ENCODE measurements at regions not wholly inside any gene's neighbourhood (a gene's known extent, or its start where the extent isn't known, plus 50 kb on each side); places are given as distances from the start of the nearest gene placed in this dataset.
"Not testable (repeated sequence)": the region's sequence is repeated elsewhere in the genome, so short reads cannot be mapped to it uniquely, and the experiment has no call there.

DNA sequence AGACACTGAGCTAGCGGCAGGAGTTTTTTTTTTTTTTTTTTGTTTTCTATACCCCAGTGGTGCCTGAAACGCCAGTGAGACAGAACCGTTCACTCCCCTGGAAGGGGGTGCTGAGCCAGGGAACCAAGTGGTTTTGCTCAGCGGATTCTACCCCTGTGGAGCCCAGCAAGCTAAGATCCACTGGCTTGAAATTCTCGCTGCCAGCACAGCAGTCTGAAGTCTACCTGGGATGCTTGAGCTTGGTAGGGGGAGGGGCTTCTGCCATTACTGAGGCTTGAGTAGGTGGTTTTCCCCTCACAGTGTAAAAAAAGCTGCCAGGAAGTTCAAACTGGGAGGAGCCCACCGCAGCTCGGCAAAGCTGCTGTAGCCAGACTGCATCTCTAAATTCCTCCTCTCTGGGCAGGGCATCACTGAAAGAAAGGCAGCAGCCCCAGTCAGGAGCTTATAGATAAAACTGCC lies 173.0 kb downstream of the DMAC1 start:
- DNase-seq: not testable (repeated sequence)

DNA sequence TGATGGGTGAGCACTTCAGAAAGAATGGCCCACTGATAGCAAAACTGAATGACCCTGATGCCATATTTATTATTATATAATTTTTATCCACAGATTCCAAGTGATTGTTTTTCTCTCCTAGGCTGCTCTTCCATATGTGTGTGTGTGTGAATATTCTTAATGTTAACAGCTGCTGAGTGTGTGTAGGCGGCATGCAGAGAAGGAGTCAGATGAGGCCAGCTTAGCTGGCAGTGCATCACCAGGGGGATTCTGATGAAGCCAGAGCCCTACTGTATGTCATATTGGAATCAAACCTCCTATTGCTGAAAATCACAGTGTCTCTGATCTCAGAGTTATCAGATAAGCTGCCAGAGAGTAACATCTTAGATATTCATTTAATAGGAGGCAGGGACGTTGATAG lies 177.1 kb downstream of the DMAC1 start:
- DNase-seq: peak in 1 of 56 donors; percentile 0

DNA sequence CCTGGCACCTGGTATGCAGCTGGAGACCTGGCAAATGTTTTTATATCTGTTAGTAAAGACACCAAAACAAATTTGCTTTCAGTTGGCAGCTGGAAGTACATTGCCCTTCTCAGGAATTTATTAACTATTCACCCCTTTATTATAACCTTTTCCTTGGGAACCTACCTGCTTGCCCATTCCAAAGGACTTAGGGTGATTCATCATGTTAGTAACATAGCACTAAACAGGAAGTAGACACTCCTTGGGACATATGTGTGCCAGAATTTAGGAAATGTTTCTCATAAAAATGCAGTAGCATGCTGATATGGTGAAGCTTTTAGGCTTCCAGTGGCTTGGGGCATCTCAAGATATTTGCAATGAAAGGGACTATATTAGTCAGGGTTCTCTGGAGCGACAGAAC lies 184.2 kb downstream of the DMAC1 start:
- no peak for DNase-seq

DNA sequence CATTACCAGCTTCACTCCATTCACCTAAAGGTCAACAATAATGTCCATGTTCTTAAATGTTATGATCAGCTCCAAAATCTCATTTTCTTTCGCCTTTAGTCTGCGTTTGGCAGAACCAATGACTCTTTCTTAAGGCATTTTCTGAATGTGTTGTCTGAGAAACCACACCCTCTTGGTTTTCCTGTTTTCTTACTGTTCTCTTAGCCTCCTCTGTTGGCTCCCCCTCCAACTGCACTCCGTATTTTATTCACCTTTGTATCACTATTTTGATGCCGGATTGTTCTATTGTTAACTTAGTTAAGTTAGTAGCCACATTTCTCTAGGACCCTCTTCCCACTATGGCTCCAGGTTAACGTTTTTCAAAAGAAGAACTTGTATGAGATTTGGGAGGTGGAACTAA lies 185.6 kb downstream of the DMAC1 start:
- DNase-seq: no peak

DNA sequence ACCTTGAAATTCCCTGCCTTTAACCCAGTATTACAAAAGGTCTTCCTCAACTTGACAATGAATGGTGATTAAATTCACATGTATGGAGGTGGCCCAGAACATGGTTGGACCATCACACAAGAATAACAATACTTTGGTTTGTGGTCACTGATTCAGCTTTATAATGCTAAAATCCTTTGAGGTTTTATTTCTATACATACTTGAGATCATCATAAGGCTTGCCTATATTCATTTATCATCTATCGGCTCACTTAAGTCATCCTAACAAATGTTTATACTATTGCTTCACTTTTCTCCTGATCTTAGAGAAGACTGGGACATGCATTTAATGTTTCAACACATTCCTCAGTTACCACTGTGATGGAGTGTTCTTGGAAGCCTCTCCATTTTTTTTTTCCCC lies 191.3 kb downstream of the DMAC1 start:
- no peak for DNase-seq

DNA sequence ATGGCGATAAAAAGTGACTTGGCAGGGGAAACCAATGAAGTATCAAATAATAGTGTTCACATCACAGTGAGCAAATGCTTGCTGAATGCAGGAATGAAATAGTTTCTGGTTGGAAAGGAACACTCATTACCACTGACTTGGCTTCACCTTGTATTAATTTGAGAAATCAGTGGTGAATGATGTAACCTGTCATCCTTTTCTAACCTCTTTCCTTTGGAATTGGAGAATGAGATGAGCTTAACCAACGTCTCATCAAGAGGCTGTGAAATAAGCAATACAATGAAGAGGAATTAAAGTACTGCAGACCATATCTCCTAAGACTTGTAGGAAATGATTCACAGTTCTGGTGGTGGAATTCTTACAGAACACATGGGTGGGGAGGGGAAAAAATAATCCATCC lies 192.2 kb downstream of the DMAC1 start:
- DNase-seq: no peak

DNA sequence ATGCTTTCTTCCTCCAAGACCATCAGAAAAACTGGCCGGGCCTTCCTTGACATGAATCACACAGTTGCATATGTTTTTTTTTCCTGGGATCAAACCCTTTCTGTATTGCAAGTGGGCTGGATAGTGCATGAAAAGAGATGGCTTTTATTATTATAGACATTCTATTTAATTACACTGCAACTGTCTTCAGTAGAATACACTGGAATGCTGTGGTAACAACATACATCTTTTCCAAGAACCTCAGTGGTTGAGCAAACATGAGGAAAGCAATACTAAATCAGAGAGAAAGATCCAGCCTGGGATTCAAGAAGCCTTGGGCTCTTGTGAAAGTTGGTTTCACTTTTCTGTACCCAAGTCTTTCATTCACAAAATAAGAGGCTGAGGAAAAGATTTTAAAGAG lies 193.0 kb downstream of the DMAC1 start:
- DNase-seq: no peak

DNA sequence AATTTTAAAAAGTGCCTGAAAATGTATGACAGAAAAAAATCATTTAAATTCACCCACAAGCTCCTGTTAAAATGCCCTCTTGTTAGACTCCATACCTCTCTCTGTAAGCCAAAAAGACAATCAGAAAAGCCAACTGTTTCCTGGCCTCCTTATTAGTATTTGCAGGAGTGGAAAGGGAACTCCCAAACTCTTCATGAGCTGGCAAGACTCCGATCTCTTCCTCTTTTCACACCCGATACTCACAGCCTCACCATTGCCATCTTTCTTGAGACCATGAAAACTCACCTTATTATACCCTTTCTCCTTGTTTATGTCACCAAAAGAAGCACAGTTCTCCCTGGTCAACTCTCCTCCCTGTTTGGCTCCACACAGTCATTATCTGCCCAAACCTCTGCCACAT lies 197.8 kb downstream of the DMAC1 start:
- DNase-seq: no peak

DNA sequence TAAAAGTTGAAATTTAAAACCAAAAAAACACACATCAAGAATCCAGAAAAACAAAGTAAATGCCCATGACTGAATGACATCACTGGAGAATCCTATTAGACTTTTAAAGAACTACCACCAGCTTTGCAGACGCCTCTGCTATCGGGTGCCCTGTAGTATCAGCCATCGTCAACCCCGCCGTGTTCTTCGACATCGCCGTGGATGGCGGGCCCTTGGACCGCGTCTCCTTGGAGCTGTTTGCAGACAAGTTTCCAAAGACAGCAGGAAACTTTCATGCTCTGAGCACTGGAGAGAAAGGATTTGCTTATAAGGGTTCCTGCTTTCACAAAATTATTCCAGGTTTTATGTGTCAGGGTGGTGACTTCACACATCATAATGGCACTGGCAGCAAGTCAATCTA lies 201.9 kb downstream of the DMAC1 start:
- no peak for DNase-seq

DNA sequence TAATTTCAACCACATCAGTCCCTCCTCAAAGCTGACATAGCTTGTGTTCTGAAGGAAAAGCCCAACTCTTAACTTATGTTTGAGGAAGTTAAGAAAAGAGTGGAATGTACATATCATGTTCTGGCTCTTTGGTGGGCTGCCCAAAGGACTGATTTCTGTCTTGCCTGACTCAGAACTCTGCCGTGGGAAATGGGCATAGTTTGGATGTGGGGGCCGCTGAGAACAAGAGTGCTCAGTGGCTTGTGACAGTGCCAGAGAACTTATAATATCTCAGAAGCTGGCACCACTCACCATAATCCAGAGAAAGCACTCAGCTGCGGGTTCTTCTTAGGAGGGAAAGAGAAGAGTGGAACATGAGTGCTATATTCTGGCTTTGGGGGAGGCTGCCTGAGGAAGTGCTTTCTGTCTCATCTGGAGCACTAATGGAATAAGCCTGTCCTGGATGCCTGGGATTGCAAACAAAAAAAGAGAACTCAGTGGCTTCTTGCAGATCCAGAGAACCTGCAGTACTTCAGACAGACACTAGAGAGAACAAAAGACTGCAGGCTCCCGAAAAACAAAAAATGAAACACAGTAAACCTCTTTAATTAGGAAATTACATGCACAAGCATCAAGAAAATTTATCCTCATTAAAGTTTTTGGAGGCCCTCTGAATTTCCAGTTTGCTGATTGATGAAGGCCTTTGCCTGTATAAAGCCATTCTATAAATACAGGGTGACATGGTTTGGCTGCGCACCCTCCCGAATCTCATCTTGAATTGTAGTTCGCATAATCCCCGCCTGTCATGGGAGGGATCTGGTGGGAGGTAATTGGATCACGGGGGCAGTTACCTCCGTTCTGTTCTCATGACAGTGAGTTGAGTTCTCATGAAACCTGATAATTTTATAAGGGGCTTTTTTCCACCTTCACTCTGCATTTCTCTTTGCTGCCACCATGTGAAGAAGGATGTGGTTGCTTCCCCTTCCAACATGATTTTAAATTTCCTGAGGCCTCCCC lies 207.0 kb downstream of the DMAC1 start:
- DNase-seq: no peak

DNA sequence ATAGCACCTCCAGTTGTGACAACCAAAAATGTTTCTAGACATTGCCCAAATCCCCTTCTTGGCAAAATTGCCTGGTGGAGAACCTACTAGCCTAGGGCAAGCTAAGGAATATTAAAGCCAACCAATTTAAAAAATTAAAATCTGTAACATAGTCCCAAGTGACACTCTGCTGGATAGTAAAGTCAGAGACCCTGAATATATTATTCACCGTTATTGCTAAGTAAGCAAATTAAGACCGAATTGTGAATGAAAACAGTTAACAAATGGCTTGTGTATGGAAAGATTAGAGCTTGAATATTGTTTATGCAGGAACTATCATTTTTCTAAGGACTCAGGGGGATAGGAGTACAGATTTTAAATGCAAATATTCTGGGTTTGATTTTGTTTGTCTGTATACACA lies 208.1 kb downstream of the DMAC1 start:
- DNase-seq: no peak

DNA sequence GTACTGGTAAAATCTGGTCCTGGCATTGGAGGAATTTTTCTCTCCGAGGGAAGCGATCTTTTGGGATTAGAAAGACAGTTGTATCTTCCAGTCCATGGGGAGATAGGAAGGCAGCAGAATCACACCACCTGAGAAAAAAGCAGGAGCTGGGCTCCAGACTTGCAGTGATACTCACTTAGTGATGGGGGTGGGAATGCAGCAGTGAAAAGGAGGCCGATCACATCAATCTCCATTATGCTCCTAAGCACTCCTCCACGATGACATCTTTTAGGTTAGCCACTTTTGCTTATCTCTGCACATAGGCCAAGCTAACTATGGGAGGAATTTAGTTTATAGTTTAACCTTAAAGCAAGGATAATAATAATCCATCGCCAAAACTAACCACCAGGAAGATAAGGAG lies 219.0 kb downstream of the DMAC1 start:
- DNase-seq: no peak

DNA sequence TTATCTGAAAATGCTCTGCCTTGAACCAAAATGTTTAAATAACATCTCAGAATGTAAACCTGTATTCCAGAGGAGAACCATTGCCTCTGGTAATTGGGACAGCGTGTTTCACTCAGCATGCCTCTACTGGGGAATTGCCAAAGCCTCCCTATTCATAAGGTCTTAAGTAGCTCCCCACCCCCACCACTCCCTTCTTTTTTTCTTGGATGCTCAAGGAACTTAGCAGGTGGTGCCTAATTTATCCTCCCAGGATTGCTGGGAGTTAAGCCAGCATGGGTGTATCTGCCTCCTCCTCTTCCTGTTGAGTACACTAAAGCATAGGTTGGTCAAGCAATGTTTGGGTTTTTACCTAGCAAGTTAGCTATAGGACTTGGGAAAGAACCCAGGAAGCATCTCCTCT lies 220.2 kb downstream of the DMAC1 start:
- no peak for DNase-seq

DNA sequence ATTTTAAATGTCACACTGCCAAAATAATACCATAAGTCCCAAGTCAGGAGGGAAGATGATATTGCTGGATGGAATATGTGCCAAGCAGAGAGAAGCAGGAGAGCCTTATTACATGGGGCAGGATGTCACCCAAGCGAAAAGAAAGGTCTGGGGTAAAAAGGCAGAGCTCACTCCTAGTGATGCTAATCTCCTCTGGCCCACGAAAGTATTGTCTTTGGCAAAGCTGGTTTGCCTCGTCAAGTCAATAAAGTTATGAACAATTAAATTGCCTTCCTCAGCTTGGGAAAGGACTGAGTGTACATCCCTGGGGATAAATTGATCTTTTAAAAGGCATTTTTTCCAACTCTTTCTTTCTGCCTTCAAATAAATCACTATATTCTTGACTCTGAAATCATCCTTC lies 220.6 kb downstream of the DMAC1 start:
- no peak for DNase-seq

DNA sequence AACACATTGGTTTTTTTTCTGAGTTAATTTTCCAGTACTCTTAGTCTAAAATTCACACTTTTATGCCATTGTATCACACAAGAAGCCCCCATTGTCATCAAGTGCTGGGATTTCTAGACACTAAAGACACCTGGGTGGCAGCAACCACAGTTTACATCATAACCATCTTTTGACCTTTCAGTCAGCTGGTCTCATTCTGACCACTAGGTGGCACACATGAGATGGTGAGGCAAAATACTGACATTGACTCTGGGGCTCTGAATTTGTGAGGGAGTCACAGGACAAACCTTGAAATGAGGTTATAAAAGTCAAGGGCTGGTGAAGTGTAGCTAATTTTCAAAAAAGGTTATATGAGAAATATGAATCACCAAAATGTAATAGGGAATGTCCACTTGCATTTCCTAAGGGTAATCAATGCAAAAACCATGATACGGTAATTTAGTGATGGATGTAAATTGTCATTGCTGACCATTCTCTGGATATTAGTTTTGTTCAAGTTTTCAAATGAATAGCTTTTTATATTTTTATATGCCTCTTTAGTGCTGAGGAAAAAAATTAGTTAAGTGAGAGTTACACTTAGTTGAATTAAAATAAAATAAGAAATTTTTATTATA lies 229.4 kb downstream of the DMAC1 start:
- DNase-seq: peak in 24 of 56 donors; percentile 1 to 71 (median 14)

DNA sequence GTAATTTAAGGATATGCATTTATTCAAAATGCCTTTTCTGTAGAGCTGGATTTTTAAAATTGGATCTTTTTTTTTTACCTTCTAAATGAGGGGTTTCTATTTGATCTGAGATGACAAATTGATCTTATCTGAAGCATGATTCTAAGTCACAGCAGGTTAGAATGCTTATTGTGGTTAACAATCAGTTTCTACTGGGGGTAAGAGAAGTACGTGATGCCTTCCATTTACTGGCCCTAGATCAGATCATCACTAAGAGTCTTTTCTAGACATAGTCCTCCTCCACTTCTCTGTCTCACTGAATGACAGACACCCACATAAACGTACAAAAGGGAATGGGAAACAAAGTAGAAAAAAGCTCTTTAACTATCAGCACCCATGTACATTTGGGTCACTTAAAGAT lies 231.9 kb downstream of the DMAC1 start:
- DNase-seq: no peak

DNA sequence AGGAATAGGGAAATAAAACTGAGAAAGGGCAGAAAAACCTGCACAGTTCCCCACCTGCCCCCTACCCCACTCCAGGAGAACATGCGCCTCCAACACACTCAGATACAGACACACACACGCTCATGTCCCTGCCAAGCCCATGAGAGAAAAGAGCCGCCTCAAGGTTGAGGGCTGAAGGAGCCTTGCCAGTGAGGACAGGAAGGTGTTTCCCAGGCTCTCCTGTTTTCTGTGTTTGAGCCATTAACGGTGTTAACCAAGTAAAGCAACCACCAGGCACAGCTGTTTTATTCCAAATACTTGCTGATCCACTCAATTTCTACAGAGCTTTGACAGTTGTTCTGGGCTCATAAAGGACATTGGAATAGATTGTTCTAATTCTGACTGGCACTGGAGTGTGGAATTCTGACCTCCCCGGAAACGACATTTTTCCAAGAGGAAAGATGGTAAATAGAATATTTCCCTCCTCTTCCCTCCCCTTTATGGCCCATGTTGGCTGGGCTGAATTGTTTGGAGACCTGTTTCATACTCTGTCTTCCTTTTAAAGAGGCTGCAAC lies 238.0 kb downstream of the DMAC1 start:
- DNase-seq: no peak

DNA sequence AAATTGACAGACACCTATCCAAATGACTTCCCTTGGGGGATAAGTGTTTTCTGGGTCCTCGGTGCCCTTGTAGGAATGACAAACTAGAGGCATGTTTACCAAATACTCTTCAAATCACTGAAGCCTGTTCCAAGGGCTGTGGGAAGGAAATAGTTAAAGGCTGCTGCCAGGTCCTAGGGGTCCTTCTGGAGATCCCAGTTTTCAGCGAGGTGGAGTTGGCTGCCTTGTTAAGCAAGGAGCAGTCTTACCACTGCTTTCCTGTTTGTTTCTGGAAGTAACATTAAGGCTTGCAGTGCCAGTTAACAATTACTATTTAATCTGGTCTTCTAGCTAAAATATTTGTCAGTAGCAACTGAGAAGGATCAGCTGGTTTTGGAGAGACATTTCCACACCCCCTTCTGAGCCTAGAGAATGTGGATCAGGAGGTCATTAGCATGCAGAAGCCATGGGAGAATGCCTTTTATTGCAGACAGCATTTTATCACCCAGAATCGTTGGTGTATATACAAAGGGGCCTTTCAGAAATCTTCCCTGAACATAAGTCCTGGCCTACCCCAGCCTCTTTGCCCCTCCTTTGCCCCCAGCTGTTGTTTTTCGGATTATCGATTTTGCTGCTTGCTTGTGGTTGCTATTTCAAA lies 238.8 kb downstream of the DMAC1 start:
- peak in 2 of 56 donors; percentile 11 to 21 for DNase-seq

DNA sequence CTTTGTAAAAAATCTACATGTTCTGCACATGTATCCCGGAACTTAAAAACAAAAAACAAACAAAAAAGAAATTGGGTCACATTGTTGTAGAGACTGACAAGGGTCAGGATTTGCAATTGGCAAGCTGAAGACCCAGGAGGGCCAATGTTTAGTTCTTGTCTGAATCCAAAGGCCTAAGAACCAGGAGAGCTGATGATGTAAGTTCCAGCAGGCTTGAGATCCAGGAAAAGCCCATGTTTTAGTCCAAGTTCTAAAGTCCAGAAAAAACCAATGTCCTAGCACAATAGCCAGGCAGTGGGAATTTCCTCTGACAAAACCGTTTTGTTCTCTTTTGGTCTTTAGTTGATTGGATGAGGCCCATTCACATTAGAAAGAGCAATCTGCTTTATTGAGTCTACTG lies 244.9 kb downstream of the DMAC1 start:
- DNase-seq: no peak

DNA sequence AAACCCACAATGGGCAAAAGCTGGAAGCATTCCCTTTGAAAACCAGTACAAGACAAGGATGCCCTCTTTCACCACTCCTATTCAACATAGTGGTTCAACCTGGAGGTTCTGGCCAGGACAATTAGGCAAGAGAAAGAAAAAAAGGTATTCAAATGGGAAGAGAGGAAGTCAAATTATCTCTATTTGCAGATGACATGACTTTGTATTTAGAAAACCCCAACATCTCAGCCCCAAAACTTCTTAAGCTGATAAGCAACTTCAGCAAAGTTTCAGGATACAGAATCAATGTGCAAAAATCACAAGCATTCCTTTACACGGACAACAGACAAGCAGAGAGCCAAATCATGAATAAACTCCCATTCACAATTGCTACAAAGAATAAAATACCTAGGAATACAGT lies 246.9 kb downstream of the DMAC1 start:
- DNase-seq: not testable (repeated sequence)

DNA sequence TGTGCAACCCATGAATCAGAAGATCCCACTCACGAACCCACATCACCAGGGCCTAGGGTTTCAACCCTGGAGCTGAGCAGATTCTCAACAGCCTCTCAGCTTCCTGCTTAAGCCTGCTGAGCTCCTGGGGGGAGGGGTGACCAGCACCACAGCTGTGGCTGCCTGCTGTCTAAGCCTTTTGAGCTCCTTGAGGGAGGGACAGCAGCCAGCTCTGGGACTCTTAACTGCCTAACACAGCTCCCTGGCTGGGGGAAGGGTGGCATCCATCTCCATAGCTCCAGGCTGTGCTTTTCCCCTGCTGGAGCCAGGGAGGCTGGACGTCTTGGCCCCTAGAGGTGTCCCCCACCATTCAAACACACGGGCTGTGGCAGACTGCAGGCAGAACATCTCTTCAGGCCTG lies 250.3 kb downstream of the DMAC1 start:
- DNase-seq: peak in 1 of 56 donors; percentile 2

DNA sequence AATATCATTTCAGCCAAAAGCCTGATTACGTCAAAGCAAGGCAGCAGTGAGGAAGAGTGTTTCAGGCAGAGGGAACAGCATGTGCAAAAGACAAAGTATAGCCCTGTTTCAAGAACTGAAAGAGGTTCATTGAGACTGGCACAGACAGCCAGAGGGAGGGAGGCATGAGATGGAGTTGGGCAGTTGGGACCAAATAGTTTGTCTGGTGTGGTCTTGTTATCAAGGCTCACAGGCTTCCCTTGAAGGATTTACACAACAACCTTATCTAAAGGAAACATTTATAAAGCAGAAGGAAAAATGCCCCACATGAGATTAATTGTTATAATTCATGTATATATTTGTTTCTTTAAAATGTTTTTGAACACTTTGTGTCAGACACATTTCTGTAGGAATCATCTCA lies 253.3 kb downstream of the DMAC1 start:
- DNase-seq: no peak
